Muscle layer of duodenum (tissue), 2 donors: ENCODE measurements at regions not wholly inside any gene's neighbourhood (a gene's known extent, or its start where the extent isn't known, plus 50 kb on each side); places are given as distances from the start of the nearest gene placed in this dataset.
A peak's percentile ranks its signal among the peaks of the same experiment; 100 is the strongest.

ENCODE experiments used
- H3K27ac ChIP-seq: one replicate; pipeline ENCODE4 v1.7.0; 2013; ENCODE audit warnings: mild to moderate bottlenecking, low read length
- H3K27me3 ChIP-seq: one replicate; pipeline ENCODE4 v1.7.0; 2013; ENCODE audit warnings: low read depth, mild to moderate bottlenecking, control low read depth, low read length
- H3K36me3 ChIP-seq, 2 donors: one replicate each; pipeline ENCODE4 v1.7.0; 2013; ENCODE audit warnings: low read length in 2 of 2, control low read depth in 1 of 2, mild to moderate bottlenecking in 1 of 2; ENCODE audit not compliant: insufficient read depth in 2 of 2, control insufficient read depth in 1 of 2
- H3K4me1 ChIP-seq, 2 donors: one replicate each; pipeline ENCODE4 v1.7.0; 2013; ENCODE audit warnings: low read length in 2 of 2, mild to moderate bottlenecking in 2 of 2, control low read depth in 1 of 2, moderate library complexity in 1 of 2; ENCODE audit not compliant: insufficient read depth in 2 of 2, control insufficient read depth in 1 of 2
- H3K4me3 ChIP-seq, 2 donors: one replicate each; pipeline ENCODE4 v1.7.0; 2013; ENCODE audit warnings: low read length in 2 of 2, low read depth in 1 of 2, mild to moderate bottlenecking in 1 of 2
- H3K9me3 ChIP-seq, 2 donors: one replicate each; pipeline ENCODE4 v1.7.0; 2013; ENCODE audit warnings: low read length in 2 of 2, control low read depth in 1 of 2, mild to moderate bottlenecking in 1 of 2; ENCODE audit not compliant: control insufficient read depth in 1 of 2
- donor health status: healthy.

DNA sequence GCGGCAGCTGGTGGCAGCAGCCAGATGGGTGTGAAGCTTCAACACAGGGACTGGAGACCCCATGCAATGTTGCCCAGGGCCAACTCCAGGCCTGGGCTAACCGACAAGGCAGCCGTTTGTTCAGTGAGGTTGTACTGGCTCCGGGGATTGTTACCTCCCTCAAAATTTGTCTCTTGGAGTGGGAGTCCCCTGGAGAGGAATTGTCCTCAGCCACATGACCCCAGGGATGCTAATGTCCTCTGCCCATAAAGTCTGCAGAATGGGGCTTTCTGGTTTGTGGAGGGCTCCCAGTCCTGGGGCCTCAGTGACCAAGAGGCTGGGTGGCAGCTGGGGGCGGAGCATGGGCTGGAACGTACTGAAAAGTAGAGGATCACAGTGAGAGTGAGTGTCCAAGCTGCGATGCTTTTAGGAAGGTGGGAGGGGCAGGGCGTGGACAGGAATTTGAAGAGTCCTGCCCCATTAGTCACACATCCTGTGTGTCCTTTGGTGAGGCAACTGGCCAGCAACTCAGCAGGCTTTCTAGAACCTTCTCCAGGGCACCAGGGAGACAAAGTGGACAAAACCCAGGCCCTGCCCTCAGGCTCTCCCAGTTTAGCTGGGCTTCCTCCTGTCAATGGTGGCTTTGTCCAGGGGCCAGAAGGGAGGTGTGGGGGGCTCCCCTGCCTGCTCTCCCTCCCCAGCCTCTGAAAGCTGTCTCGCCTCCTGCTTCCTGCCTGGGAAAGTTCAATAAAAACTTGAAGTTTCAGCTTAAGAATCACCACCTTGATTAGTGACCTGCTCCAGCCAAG, 114.0 kb downstream of the NSG2 start:
- Histone ChIP-seq H3K36me3 (no peaks in the 10 kb centered on the region), H3K27ac (no peak overlapping the region), H3K4me3 (no peak overlapping the region), H3K4me1 (no peaks in the 10 kb centered on the region), H3K27me3 (no peaks in the 10 kb centered on the region), H3K9me3 (peaks cover 0 to 11% of the 10 kb centered on the region in 2 donors)

DNA sequence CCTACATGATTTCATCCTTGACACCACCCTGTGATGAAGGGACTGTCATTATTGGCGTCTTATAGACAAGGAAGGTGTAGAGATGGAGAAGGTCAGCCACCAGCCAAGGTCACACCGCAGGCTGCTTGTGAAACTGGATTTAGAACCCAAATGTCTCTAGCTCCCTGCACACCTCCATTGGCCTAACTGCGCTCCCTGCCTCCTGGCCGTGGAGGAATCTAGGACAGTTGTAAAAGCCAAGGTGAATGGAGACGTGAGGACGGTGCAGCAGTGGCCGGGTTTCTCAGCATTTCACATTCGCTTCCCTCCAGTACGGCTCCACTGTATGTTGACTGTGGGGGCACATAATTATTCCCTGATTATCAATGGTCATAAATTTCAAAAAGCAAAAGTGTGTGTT, 119.9 kb downstream of the NSG2 start:
- Histone ChIP-seq H3K4me1 (no peaks in the 10 kb centered on the region), H3K9me3 (no peaks in the 10 kb centered on the region), H3K27me3 (no peaks in the 10 kb centered on the region), H3K27ac (no peak overlapping the region), H3K36me3 (no peaks in the 10 kb centered on the region), H3K4me3 (no peak overlapping the region)

DNA sequence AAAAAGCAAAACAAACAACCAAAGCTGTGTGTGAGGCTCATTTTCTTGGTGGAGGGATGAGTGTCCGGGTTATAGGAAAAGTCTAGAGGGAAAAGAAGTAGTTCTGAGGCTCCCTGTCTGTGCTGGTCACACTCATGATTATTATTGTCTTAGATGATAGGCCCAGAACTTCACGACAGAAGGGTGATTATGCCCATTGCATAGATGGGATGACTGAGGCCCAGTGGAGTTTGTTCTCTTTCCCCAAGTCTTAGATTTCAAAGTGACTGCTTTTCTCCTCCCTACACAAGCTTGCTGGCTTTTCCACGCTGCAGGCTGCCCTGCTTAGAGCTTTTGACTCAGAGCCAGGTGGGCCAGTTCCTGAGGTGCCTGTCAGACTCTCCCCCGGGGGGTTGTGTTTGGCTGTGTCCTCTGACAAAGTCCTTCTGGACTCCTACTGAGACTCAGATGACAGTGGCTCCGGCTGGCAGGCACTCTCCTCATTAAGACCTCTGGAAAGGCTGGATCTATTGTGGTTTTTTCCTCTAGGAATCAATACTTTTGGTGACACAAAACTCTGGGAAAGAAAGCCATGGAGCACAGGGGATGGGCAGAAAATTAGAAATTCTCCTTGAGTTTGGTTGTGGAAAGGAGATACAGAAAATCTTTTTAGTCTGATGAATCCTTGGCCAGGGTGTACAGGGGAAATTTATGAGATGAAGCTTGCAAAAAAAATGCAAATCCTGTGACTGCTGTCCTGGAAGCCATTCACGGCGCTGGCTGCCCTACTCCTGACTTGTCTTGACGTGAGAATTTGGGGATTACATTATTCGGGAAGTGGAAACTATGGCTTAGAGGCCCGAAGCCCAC, 120.9 kb downstream of the NSG2 start:
- H3K4me1 ChIP-seq = no peaks in the 10 kb centered on the region
- H3K36me3 ChIP-seq = no peaks in the 10 kb centered on the region
- H3K9me3 ChIP-seq = no peaks in the 10 kb centered on the region
- no peaks in the 10 kb centered on the region for H3K27me3 ChIP-seq
- no peak overlapping the region for H3K4me3 ChIP-seq
- no peak overlapping the region for H3K27ac ChIP-seq

DNA sequence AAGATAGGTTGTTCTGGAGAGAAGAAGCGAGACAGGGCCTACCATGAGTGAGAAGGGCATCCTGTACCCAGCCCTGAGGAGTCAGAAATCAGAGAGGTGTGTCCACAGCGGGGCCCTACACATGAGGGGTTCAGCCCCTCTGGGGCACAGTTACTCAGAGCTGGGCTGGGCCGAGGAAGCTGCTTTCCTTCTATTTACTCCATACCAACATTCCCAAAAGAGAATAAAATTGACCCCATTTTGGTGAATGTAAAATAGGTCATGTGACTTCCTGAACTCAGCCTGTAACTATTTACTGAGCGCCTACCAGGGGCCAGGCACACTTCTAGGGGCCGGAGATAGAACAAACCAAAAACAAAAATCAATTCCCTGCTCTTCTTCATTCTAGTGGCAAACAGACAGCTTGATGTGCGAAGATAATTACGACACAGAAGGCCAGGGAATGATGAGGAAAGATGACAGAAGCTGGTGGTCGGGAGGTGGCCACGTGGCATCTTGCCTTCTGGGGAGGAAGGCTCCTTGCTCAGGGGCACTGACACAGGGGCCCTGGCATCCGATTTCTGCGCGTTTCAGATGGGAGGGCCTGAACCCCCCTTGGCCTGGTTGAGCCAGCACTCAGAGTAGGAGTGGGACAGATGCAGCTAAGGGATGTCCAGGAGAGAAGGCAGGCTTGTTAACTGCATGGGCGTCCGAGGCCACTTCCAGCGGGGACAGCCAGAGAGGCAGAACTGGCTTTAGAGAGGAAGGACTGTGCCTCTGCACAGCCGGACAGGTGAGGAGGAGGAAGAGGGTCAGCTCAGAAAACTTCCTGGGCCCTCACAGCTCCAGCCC, 121.8 kb downstream of the NSG2 start:
- Histone ChIP-seq H3K9me3 (no peaks in the 10 kb centered on the region), H3K36me3 (no peaks in the 10 kb centered on the region), H3K27me3 (no peaks in the 10 kb centered on the region), H3K4me3 (no peak overlapping the region), H3K27ac (no peak overlapping the region), H3K4me1 (no peaks in the 10 kb centered on the region)

DNA sequence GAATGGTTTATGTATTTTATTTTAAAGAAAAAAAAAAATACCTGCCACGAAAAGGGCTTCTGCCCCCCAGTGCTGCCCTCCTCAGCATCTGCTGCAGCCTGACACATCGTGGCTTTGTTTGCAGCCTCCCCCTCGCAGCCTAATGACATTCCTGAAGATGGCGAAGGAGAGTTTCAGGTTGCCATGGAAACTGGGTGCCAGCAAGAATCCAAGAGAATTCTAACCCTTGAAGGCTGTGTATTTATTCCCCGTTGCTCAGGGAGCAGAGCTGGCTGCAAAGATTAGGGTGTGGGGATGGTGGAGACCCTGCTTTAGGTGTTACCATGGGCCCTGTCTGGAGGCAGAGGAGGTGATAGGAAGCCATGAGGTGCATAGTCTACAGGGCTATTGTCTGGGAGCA, 126.6 kb downstream of the NSG2 start:
- Histone ChIP-seq H3K36me3 (no peaks in the 10 kb centered on the region), H3K27ac (no peak overlapping the region), H3K9me3 (no peaks in the 10 kb centered on the region), H3K4me1 (no peaks in the 10 kb centered on the region), H3K4me3 (no peak overlapping the region), H3K27me3 (no peaks in the 10 kb centered on the region)

DNA sequence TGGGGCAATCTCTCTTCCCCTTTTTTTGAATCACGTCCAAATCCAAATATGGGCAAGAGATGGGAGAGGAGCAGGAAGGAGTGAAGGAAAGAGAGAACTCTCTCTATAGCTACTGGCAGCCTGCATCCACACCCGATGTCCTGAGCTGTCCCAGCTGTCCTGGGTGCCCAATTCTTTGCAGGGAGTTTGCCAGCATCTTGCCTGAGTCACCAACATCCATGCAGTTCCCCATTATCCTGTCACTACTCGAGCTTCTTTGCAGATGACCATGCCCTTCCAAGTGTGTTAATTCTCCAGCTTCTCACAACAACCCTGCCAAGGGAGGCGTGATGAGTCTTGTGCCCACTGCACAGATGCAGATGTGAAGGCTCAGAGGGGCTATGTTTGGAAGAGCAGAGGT, 127.1 kb downstream of the NSG2 start:
- Histone ChIP-seq H3K36me3 (no peaks in the 10 kb centered on the region), H3K27me3 (no peaks in the 10 kb centered on the region), H3K9me3 (no peaks in the 10 kb centered on the region), H3K4me1 (no peaks in the 10 kb centered on the region), H3K27ac (no peak overlapping the region), H3K4me3 (no peak overlapping the region)

DNA sequence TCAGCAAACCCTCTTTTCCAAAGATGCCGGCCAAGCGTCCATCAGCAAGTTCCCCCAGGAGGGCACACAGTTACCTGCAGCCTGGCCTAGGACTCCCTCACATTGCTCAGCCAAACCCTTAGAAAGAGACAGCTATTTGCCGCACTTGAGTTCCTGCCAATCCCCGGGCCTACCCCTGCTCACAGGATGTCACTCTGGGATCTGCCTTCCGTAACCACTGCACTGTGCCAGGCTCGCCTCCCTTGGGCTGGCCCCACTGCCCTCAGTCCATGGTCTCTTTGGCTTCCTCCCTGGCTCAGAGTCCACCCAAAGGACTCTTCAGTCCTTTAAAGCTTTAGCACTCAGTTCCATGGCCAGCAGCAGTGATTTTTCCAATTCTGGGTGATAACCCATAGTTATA, 128.3 kb downstream of the NSG2 start:
- Histone ChIP-seq H3K36me3 (no peaks in the 10 kb centered on the region), H3K9me3 (no peaks in the 10 kb centered on the region), H3K4me1 (no peaks in the 10 kb centered on the region), H3K4me3 (no peak overlapping the region), H3K27me3 (no peaks in the 10 kb centered on the region), H3K27ac (no peak overlapping the region)

- no peaks in the 10 kb centered on the region for H3K4me1 ChIP-seq
- no peak overlapping the region for H3K27ac ChIP-seq
- no peaks in the 10 kb centered on the region for H3K9me3 ChIP-seq
- peak overlapping the region in 1 of 2 donors; percentile 19 for H3K4me3 ChIP-seq
- H3K36me3 ChIP-seq = no peaks in the 10 kb centered on the region
- no peaks in the 10 kb centered on the region for H3K27me3 ChIP-seq
Measured at GRCh38 chr5:174175716-174176268, 130.3 kb downstream of the NSG2 start.

GRCh38 chr5:174176511-174176910, 131.0 kb downstream of the NSG2 start:
- Histone ChIP-seq H3K4me3 (no peak overlapping the region), H3K27me3 (no peaks in the 10 kb centered on the region), H3K27ac (no peak overlapping the region), H3K4me1 (no peaks in the 10 kb centered on the region), H3K36me3 (no peaks in the 10 kb centered on the region), H3K9me3 (no peaks in the 10 kb centered on the region)

DNA sequence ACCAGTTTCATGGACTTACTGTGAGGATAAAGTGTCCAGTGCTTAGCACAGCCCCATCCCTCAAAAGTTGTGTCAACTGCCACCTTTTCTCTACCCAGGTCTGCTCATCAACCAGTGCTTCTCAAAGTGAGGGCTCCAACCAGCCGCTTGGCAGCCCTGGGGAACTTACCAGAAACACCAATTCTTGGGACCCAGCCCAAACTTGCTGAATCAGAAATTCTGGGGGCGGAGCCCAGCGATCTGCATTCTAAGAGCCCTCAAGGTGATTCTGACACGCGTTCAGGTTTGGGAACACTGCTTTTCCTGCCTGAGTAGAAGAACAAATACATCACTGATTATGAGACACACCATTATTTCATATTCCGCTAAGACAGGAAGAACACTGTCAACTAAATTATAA, 132.0 kb downstream of the NSG2 start:
- H3K36me3 ChIP-seq = no peaks in the 10 kb centered on the region

More for the DNA sequence above, 132.0 kb downstream of the NSG2 start:
- Histone ChIP-seq H3K4me1 (no peaks in the 10 kb centered on the region), H3K4me3 (no peak overlapping the region), H3K27ac (no peak overlapping the region), H3K9me3 (no peaks in the 10 kb centered on the region), H3K27me3 (no peaks in the 10 kb centered on the region)
